ENCODE measurements at regions not wholly inside any gene's neighbourhood (a gene's known extent, or its start where the extent isn't known, plus 50 kb on each side); places are given as distances from the start of the nearest gene placed in this dataset.
"Not testable (repeated sequence)": the region's sequence is repeated elsewhere in the genome, so short reads cannot be mapped to it uniquely, and the experiment has no call there.

DNA sequence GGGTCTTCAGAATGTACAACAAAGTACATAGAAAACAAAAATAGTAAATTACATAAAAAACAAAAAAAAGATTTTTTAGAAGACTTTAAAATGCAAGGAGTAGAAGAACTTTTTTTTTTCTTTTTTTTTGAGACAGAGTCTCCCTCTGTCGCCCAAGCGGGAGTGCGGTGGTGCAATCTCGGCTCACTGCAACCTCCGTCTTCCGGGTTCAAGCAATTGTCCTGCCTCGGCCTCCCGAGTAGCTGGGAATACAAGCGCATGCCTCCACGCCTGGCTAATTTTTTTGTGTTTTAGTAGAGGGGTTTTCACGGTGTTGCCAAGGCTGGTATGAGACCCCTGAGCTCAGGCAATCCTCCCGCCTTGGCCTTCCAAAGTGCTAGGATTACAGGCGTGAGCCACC lies 104.5 kb upstream of the ZC3H15 start:
- no peak for DNase-seq
- Histone ChIP-seq H3K27me3 (no peaks in the 10 kb centered on the region), H3K4me1 (no peaks in the 10 kb centered on the region), H3K4me3 (no peak overlapping the region), H3K27ac (no peak overlapping the region), H3K9me3 (peaks cover 0 to 12% (median 9%) of the 10 kb centered on the region in 3 donors), H3K36me3 (no peaks in the 10 kb centered on the region)
- no peak for TF ChIP-seq POLR2A (IDR thresholded peaks at IDR 0.05)
- TF ChIP-seq, protein P1, sequence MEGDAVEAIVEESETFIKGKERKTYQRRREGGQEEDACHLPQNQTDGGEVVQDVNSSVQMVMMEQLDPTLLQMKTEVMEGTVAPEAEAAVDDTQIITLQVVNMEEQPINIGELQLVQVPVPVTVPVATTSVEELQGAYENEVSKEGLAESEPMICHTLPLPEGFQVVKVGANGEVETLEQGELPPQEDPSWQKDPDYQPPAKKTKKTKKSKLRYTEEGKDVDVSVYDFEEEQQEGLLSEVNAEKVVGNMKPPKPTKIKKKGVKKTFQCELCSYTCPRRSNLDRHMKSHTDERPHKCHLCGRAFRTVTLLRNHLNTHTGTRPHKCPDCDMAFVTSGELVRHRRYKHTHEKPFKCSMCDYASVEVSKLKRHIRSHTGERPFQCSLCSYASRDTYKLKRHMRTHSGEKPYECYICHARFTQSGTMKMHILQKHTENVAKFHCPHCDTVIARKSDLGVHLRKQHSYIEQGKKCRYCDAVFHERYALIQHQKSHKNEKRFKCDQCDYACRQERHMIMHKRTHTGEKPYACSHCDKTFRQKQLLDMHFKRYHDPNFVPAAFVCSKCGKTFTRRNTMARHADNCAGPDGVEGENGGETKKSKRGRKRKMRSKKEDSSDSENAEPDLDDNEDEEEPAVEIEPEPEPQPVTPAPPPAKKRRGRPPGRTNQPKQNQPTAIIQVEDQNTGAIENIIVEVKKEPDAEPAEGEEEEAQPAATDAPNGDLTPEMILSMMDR (IDR thresholded peaks at IDR 0.05) = no peak
- 89% methylated on average over 11 to 13 of the region's 13 CpGs for WGBS, 2 donors
- intact Hi-C loops (cut with DNase I) = no loop called here

DNA sequence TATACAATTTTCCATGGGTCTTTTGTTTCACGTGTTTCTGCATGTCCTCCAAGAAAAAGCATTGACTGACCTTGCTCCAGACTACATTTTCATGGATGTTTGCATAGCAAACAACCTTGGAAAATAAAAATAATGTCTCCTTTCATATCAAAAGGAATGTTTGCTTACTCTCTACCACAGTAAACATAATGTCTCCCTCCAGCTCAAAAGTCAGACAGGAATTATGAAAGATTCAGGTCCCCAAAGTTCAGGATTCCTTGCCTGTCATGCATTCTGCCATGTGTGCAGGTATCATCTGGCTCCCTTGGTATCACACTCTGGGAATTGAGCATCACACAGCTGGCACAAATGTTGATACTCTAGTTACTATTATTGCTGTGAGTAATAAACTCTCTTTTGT lies 103.1 kb upstream of the ZC3H15 start:
- WGBS, 2 donors = 62 to 81% methylated on average over 1 of the region's 1 CpG
- intact Hi-C loops (cut with DNase I) = no loop called here
- Histone ChIP-seq H3K4me1 (no peaks in the 10 kb centered on the region), H3K9me3 (peaks cover 0 to 12% (median 9%) of the 10 kb centered on the region in 3 donors), H3K36me3 (no peaks in the 10 kb centered on the region), H3K27ac (no peak overlapping the region), H3K27me3 (no peaks in the 10 kb centered on the region), H3K4me3 (no peak overlapping the region)
- DNase-seq = no peak
- TF ChIP-seq POLR2A (IDR thresholded peaks at IDR 0.05) = no peak
- TF ChIP-seq, protein P1 (IDR thresholded peaks at IDR 0.05) = no peak

DNA sequence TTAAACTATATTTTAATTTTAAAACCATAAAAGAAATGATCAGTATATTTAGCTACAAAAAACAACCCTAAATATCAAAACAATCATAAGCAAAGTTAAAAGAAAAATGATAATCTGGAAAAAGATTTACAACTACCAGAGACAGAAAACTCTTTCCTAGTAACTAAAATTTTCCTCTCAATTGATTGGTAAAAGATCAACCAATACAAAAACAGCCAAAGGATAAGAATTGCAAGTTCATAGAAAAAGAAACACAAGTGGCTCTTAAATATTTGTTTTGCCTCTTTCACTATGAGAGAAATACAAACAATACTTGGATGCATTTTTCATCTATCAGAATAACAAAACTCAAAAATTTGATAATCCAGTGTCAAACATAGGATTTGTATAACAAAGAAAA lies 101.8 kb upstream of the ZC3H15 start:
- DNase-seq = no peak
- Histone ChIP-seq H3K4me1 (no peaks in the 10 kb centered on the region), H3K36me3 (no peaks in the 10 kb centered on the region), H3K27me3 (no peaks in the 10 kb centered on the region), H3K4me3 (no peak overlapping the region), H3K9me3 (peaks cover 0 to 12% (median 9%) of the 10 kb centered on the region in 3 donors), H3K27ac (no peak overlapping the region)
- intact Hi-C loops (cut with DNase I) = no loop called here
- TF ChIP-seq, protein P1 (IDR thresholded peaks at IDR 0.05) = no peak
- TF ChIP-seq POLR2A (IDR thresholded peaks at IDR 0.05) = no peak

DNA sequence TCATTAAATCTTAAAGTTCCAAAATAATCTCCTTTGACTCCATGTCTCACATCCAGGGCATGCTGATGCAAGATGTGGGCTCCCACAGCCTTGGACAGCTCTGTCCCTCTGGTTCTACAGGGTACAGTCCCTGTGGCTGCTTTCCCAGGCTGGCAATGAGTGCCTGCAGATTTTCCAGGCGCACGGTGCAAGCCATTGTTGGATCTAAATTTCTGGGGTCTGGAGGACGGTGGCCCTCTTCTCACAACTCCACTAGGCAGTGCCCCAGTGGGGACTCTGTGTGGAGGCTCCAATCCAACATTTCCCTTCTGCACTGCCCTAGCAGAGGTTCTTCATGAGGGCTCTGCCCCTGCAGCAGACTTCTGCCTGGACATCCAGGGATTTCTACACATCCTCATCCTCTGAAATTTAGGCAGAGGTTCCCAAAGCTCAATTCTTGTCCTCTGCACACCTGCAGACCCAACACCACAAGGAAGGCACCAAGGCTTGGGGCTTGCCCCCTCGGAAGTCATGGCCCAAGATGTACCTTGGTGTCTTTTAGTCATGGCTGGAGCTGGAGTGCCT lies 100.3 kb upstream of the ZC3H15 start:
- intact Hi-C loops (cut with DNase I); H3K27me3 ChIP-seq; H3K4me3 ChIP-seq; H3K36me3 ChIP-seq; DNase-seq; H3K27ac ChIP-seq; H3K4me1 ChIP-seq: not testable (repeated sequence)
- 67 to 92% methylated on average over 1 to 2 of the region's 4 CpGs for WGBS, 2 donors
- peaks cover 0 to 19% (median 9%) of the 10 kb centered on the region in 3 donors for H3K9me3 ChIP-seq

DNA sequence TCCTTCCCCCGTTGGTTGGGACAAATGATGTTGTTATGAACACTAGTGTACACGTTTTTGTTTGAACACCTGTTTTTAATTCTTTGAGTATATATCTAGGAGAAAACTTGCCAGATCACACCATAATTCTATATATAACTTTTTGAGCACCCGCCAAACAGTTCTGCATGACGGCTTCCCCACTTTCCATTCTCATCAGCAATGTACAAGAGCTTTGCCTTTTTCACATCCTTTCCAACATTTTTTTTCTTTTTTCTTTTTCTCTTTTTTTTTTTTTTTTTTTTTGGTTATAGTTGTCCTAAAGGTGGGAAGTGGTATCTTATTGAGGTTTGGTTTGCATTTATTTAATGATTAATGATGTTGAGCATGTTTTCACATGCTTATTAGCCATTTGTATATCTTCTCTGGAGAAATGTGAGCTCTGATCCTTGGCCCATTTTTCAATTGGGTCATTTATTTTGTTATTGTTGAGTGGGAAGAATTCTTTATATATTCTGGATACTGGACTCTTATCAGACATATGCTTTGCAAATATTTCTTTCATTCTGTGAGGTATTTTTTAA lies 86.9 kb upstream of the ZC3H15 start:
- no peak for TF ChIP-seq POLR2A (IDR thresholded peaks at IDR 0.05)
- TF ChIP-seq, protein P1 (IDR thresholded peaks at IDR 0.05) = no peak
- WGBS, 2 donors = 36 to 49% methylated on average over 4 of the region's 4 CpGs

DNA sequence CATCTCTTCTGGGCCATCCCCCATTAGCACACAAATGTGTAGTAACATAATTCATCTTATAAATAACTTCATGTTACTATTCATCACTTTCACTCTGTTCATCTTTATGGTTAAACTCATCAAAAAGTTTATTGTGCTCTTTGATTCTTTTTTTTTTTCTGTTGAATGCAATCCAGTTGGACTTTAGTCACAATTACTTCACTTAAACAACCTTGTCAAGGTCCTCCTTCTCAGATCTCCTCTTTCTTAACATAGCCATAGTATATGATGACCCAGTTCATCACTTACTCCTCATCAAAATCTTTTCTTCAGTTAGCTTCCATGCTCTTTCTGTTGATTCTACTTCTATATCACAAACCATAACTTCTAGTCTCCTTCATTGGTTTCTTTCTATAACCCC lies 80.2 kb upstream of the ZC3H15 start:
- DNase-seq = no peak
- Histone ChIP-seq H3K27me3 (no peaks in the 10 kb centered on the region), H3K27ac (no peak overlapping the region), H3K9me3 (no peaks in the 10 kb centered on the region), H3K4me3 (no peak overlapping the region), H3K36me3 (no peaks in the 10 kb centered on the region), H3K4me1 (no peaks in the 10 kb centered on the region)
- TF ChIP-seq, protein P1 (IDR thresholded peaks at IDR 0.05) = no peak
- TF ChIP-seq POLR2A (IDR thresholded peaks at IDR 0.05) = no peak
- intact Hi-C loops (cut with DNase I) = no loop called here

More for the DNA sequence above, 86.9 kb upstream of the ZC3H15 start:
- no peak for DNase-seq
- H3K4me3 ChIP-seq = no peak overlapping the region
- H3K27me3 ChIP-seq = no peaks in the 10 kb centered on the region
- no peaks in the 10 kb centered on the region for H3K4me1 ChIP-seq
- H3K9me3 ChIP-seq = no peaks in the 10 kb centered on the region
- intact Hi-C loops (cut with DNase I) = no loop called here
- H3K27ac ChIP-seq = no peak overlapping the region
- H3K36me3 ChIP-seq = no peaks in the 10 kb centered on the region

All from esophagus squamous epithelium (tissue), 5 donors.